ENCODE measurements at regions not wholly inside any gene's neighbourhood (a gene's known extent, or its start where the extent isn't known, plus 50 kb on each side); places are given as distances from the start of the nearest gene placed in this dataset.

DNA sequence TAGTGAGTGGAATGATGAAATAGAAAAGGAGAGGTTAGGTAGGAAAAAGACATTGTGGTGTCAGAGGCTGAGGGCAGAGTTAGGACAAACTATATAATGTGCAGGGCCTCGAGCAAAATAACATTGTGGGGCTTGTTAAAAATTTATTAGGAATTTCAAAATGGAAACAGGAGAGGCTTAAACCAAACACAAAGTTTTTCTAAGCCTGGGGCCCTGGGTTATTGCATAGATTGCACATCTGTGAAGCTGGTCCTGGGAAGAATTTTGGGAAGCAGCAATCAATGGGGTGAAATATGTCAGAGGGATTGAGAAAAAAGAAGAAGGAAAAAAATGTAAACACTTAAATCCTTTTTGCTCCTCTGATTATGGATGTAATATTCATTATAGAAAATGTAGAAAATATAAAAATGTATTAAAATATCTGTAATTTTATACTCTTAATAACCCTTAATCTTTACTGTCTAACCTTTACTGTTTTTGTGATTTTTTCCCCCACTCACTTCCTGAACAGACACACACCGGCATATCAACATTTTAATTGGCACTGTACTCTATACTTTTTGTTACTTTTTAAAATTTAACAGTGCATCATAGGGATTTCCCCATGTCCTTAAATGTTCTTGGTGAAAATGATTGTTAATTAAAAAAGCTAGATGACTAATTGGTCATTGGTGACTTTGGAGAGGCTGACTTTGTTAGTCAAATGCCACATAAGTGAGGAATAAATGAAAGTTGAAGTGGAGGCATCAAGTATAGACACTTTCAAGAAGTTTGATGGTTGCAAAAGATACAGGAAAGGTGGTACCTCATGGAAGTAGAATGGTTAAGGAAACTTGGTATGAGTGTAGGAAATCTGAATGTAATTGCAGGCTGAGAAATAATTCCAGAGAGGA is 183.4 kb downstream of the NFKBIZ start:
- Histone ChIP-seq H3K27ac (no peak overlapping the region), H3K4me3 (no peak overlapping the region)
- DNase-seq (ENCODE audit: low spot score): no peak
- TF ChIP-seq, protein P1, sequence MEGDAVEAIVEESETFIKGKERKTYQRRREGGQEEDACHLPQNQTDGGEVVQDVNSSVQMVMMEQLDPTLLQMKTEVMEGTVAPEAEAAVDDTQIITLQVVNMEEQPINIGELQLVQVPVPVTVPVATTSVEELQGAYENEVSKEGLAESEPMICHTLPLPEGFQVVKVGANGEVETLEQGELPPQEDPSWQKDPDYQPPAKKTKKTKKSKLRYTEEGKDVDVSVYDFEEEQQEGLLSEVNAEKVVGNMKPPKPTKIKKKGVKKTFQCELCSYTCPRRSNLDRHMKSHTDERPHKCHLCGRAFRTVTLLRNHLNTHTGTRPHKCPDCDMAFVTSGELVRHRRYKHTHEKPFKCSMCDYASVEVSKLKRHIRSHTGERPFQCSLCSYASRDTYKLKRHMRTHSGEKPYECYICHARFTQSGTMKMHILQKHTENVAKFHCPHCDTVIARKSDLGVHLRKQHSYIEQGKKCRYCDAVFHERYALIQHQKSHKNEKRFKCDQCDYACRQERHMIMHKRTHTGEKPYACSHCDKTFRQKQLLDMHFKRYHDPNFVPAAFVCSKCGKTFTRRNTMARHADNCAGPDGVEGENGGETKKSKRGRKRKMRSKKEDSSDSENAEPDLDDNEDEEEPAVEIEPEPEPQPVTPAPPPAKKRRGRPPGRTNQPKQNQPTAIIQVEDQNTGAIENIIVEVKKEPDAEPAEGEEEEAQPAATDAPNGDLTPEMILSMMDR (IDR thresholded peaks at IDR 0.05): no peak

DNA sequence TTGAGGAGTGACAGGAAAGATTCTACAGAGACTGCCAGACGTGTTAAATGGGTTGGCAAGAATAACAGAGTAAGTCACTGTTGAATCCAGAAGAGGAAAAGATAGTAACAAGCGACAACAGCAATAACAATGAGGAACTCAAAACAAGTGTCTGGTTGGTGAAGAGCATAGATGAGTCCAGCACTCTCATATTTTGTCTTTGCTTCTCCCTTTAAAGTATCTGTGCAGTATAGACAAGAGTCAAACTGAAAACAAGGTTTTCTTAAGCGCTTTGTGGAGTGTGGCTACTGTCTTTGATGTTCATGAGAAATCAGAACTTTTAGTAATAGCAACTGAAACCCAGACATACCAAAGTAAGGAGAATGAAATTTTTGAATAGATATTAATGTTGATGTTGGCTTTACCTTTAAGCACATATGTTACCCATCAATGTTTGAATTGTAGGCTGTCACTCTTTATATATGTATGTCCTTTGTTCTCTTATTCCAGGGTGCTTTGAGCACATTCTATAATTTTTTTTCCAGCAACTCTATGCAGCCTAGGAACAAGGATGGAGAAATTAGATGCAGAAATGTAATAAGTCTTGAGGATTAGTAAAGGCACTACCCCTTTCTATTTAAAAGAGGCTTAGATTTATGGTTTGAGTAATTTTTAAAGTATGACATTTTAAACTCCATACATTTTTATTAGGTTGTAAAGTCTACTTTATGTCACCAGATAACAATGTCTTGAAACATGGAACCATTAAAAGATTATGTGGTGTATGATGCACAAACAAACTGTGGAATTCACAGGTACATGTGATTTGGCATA is 185.5 kb downstream of the NFKBIZ start:
- no peak overlapping the region for H3K27ac ChIP-seq
- DNase-seq (ENCODE audit: low spot score): no peak
- H3K4me3 ChIP-seq: no peak overlapping the region
- TF ChIP-seq, protein P1 (IDR thresholded peaks at IDR 0.05): no peak

DNA sequence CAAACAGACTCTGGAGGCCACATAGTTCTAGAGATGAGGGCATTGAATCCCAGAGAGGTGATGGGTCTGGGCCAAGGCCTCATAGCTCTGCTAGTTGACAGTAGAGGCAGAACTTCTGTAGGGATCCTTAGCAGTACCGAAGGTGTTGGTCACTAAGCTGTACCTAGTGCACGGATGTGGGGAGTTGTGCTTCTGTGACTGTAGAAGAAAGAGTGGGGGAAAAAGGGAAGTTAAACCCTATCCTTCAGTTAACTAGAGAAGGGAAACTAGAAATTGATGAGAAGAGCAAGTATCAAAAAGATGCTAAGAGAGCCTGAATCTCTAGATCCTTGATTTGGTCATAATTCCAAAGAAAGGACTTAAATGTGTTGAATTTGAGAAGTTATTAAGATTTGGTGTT is 186.7 kb downstream of the NFKBIZ start:
- Histone ChIP-seq H3K4me3 (no peak overlapping the region), H3K27ac (no peak overlapping the region)
- TF ChIP-seq, protein P1 (IDR thresholded peaks at IDR 0.05): no peak
- no peak for DNase-seq (ENCODE audit: low spot score)

DNA sequence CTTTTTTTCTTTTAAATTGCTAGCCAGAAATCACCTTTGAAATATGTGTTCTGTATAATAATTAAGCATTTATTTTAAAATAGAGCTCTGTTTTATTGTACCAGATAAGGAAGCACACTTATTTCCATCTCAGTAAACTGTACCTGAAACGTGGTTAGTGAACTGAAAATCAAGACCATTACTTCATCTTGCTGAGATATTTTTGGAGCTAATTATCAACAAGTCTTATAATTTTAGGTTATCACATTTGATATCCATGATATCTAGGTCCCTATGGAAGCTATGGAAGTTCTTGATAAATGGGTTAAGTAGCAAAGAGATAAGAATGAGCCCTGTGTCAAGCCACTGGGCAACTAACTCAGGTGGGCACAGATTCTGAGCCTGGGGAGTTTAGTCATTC is 187.2 kb downstream of the NFKBIZ start:
- no peak overlapping the region for H3K4me3 ChIP-seq
- DNase-seq (ENCODE audit: low spot score): no peak
- TF ChIP-seq, protein P1 (IDR thresholded peaks at IDR 0.05): no peak
- peak overlapping the region in 1 of 2 donors; percentile 38 for H3K27ac ChIP-seq

DNA sequence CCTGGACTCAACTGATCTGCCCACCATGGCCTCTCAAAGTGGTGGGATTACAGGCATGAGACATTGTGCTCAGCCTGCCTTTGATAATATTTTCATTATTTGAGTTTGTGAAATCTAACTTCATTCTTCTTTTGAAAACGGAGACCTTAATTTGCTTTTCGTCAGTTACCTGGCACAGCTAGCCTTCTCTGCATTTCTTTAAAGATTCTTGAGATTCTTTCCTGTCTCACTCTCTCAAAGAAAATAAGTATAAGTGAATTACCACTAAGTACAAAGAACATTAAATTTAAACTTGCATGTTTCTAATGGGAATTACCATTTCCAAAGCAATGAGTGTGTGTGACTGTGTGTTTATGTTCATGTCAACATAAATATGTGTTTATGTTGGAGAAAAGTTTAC is 187.9 kb downstream of the NFKBIZ start:
- H3K4me3 ChIP-seq: no peak overlapping the region
- no peak for DNase-seq (ENCODE audit: low spot score)
- peak overlapping the region in 1 of 2 donors; percentile 38 for H3K27ac ChIP-seq
- TF ChIP-seq, protein P1 (IDR thresholded peaks at IDR 0.05): no peak

DNA sequence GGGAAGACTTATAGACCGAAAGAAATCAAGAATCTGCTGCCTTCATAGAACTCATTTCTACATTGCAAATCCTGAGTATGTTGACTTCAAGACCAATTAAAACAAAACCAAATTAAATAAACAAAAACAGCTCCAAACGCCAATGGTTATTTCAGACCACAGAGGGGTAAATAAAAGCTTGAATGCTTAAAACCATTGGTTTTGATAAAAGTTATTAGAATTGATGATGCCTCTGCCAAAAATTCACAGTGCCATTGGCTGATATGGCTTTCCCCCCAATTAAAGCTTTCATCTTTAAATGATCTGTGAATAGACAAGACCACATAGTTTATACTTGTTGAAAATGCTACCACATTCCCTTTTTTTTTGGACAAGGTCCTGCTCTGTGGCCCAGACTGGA is 188.5 kb downstream of the NFKBIZ start:
- TF ChIP-seq, protein P1 (IDR thresholded peaks at IDR 0.05): no peak
- no peak for DNase-seq (ENCODE audit: low spot score)
- no peak overlapping the region for H3K4me3 ChIP-seq
- H3K27ac ChIP-seq: no peak overlapping the region
